Activated effector memory CD4-positive, alpha-beta T cell treated with Interleukin-2 at 50 U/mL for 16 hours (primary cell): ENCODE measurements at regions not wholly inside any gene's neighbourhood (a gene's known extent, or its start where the extent isn't known, plus 50 kb on each side); places are given as distances from the start of the nearest gene placed in this dataset.

Experiments used
- DNase-seq: peaks from one replicate; pipeline ENCODE4 v3.0.0-alpha.2; 2020

GRCh38 chr14:104278214-104278534, 139.8 kb downstream of the KIF26A start:
- DNase-seq, result no peak

GRCh38 chr14:104280085-104280901, 141.9 kb downstream of the KIF26A start:
- no peak for DNase-seq

- no peak for DNase-seq
Measured at GRCh38 chr14:104280902-104281767, 142.7 kb downstream of the KIF26A start.

- no peak for DNase-seq
Measured at GRCh38 chr14:104281768-104282301, 143.4 kb downstream of the KIF26A start.

- DNase-seq, result no peak
Measured at GRCh38 chr14:104282332-104283196, 144.2 kb downstream of the KIF26A start.

GRCh38 chr14:104283197-104284106, 145.1 kb downstream of the KIF26A start:
- no peak for DNase-seq

- DNase-seq, result no peak
Measured at GRCh38 chr14:104284107-104284592, 145.8 kb downstream of the KIF26A start.

- no peak for DNase-seq
Measured at GRCh38 chr14:104284636-104285507, 146.5 kb downstream of the KIF26A start.

GRCh38 chr14:104285508-104285840, 147.1 kb downstream of the KIF26A start:
- no peak for DNase-seq

- DNase-seq, result no peak
Measured at GRCh38 chr14:104286086-104286485, 147.7 kb downstream of the KIF26A start.

- DNase-seq, result no peak
Measured at GRCh38 chr14:104286496-104286895, 148.1 kb downstream of the KIF26A start.

GRCh38 chr14:104287301-104288009, 149.1 kb downstream of the KIF26A start:
- DNase-seq, result no peak

GRCh38 chr14:104288272-104288671, 149.9 kb downstream of the KIF26A start:
- DNase-seq, result no peak

- DNase-seq, result no peak
Measured at GRCh38 chr14:104289507-104289906, 151.1 kb downstream of the KIF26A start.

- no peak for DNase-seq
Measured at GRCh38 chr14:104290058-104290667, 151.8 kb downstream of the KIF26A start.

- DNase-seq, result no peak
Measured at GRCh38 chr14:104290756-104291122, 152.4 kb downstream of the KIF26A start.

GRCh38 chr14:104291123-104292000, 153.0 kb downstream of the KIF26A start:
- no peak for DNase-seq
